ENCODE measurements at regions not wholly inside any gene's neighbourhood (a gene's known extent, or its start where the extent isn't known, plus 50 kb on each side); places are given as distances from the start of the nearest gene placed in this dataset.

DNA sequence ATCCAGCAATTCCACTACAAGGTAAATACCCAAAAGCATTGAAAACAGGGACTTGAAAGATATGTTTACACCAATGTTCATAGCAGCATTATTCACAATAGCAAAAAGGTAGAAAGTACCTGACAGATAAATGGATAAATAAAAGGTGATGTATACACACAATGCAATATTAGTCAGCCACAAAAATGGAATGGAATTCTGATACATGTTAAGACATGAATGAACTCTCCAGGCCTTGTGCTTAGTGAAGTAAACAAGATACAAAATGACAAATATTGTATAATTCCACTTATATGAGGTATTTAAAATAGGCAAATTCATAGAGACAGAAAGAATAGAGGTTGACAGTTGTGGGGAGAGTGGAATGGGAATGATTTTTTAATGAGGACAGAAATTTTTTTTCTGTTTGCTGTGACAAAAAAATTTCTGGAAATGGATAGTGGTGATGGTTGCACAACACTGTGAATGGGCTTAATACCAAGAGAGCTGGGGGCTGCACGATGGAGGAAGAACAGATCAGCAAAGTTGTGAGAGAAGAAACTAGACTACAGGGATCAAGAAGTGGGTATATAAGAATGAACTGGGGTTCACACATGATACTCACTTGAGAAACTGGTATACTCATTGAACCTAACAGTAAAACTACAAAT, 137.2 kb downstream of the MZT1 start:
- no peak for TF ChIP-seq POLR2A (IDR thresholded peaks at IDR 0.05; ENCODE audit: low read length)
- no peak for TF ChIP-seq GATA1 (IDR thresholded peaks at IDR 0.05; ENCODE audit: low read depth, low read length)

All from erythroblast (primary cell).